ENCODE measurements at regions not wholly inside any gene's neighbourhood (a gene's known extent, or its start where the extent isn't known, plus 50 kb on each side); places are given as distances from the start of the nearest gene placed in this dataset.

DNA sequence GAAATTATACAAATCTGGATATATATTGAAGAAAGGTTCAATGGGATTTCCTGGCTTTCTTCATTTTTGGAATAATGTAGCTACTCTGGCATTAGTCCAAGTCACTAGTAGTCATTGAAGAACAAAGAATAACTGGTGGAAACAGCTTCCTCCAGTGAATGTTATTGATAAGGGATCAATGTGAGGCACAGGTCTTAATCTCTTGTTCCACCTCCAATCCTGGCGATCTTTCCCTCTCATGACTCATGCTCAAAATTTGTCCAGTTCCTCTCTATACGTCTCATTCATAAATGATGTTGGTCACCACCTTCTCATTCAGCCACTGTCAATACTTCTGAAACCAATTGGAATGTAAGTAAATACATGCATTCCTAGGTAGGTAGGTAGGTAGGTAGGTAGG, 185.0 kb upstream of the BMP2 start:
- no peak for DNase-seq (ENCODE audit: low spot score)
- no peaks in the 10 kb centered on the region for H3K36me3 Mint-ChIP-seq
- ChIA-PET CTCF (interaction anchor here (0.6 to 1.8 kb wide), 29 partner anchors 10 to 690 kb away, joined by 3 to 14 read pairs (median 4); no protein-coding TSS in a partner anchor), POLR2A (no interaction called here)
- H3K9me3 Mint-ChIP-seq = no peaks in the 10 kb centered on the region
- H3K4me3 Mint-ChIP-seq = no peak overlapping the region
- H3K27ac Mint-ChIP-seq = no peak overlapping the region
- no peak for ATAC-seq
- H3K4me1 Mint-ChIP-seq = peaks cover 7% of the 10 kb centered on the region; the same call in 1 of the 2 replicates
- H3K27me3 Mint-ChIP-seq (ENCODE audit: low read depth) = no peaks in the 10 kb centered on the region
- TF ChIP-seq, protein P1, sequence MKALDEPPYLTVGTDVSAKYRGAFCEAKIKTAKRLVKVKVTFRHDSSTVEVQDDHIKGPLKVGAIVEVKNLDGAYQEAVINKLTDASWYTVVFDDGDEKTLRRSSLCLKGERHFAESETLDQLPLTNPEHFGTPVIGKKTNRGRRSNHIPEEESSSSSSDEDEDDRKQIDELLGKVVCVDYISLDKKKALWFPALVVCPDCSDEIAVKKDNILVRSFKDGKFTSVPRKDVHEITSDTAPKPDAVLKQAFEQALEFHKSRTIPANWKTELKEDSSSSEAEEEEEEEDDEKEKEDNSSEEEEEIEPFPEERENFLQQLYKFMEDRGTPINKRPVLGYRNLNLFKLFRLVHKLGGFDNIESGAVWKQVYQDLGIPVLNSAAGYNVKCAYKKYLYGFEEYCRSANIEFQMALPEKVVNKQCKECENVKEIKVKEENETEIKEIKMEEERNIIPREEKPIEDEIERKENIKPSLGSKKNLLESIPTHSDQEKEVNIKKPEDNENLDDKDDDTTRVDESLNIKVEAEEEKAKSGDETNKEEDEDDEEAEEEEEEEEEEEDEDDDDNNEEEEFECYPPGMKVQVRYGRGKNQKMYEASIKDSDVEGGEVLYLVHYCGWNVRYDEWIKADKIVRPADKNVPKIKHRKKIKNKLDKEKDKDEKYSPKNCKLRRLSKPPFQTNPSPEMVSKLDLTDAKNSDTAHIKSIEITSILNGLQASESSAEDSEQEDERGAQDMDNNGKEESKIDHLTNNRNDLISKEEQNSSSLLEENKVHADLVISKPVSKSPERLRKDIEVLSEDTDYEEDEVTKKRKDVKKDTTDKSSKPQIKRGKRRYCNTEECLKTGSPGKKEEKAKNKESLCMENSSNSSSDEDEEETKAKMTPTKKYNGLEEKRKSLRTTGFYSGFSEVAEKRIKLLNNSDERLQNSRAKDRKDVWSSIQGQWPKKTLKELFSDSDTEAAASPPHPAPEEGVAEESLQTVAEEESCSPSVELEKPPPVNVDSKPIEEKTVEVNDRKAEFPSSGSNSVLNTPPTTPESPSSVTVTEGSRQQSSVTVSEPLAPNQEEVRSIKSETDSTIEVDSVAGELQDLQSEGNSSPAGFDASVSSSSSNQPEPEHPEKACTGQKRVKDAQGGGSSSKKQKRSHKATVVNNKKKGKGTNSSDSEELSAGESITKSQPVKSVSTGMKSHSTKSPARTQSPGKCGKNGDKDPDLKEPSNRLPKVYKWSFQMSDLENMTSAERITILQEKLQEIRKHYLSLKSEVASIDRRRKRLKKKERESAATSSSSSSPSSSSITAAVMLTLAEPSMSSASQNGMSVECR (CRISPR knock-in tag; IDR thresholded peaks at IDR 0.05; ENCODE audit: borderline replicate concordance) = no peak
- TF ChIP-seq, protein P2, sequence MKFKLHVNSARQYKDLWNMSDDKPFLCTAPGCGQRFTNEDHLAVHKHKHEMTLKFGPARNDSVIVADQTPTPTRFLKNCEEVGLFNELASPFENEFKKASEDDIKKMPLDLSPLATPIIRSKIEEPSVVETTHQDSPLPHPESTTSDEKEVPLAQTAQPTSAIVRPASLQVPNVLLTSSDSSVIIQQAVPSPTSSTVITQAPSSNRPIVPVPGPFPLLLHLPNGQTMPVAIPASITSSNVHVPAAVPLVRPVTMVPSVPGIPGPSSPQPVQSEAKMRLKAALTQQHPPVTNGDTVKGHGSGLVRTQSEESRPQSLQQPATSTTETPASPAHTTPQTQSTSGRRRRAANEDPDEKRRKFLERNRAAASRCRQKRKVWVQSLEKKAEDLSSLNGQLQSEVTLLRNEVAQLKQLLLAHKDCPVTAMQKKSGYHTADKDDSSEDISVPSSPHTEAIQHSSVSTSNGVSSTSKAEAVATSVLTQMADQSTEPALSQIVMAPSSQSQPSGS (CRISPR knock-in tag; IDR thresholded peaks at IDR 0.05; ENCODE audit: borderline replicate concordance, low read depth) = no peak
- TF ChIP-seq HMGA2 (CRISPR knock-in tag; IDR thresholded peaks at IDR 0.05) (no peak), ZNF138 (CRISPR knock-in tag; conservative IDR thresholded peaks at IDR 0.05) (no peak), NR1H2 (CRISPR knock-in tag; IDR thresholded peaks at IDR 0.05) (no peak), GRHL2 (CRISPR knock-in tag; IDR thresholded peaks at IDR 0.05; ENCODE audit: insufficient replicate concordance, severe bottlenecking) (no peak), ZNF232 (CRISPR knock-in tag; IDR thresholded peaks at IDR 0.05) (no peak), CBFB (CRISPR knock-in tag; IDR thresholded peaks at IDR 0.05; ENCODE audit: low read depth) (no peak)
- TF ChIP-seq, protein P3, sequence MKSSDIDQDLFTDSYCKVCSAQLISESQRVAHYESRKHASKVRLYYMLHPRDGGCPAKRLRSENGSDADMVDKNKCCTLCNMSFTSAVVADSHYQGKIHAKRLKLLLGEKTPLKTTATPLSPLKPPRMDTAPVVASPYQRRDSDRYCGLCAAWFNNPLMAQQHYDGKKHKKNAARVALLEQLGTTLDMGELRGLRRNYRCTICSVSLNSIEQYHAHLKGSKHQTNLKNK (CRISPR knock-in tag; IDR thresholded peaks at IDR 0.05) = no peak
- TF ChIP-seq, protein P4, sequence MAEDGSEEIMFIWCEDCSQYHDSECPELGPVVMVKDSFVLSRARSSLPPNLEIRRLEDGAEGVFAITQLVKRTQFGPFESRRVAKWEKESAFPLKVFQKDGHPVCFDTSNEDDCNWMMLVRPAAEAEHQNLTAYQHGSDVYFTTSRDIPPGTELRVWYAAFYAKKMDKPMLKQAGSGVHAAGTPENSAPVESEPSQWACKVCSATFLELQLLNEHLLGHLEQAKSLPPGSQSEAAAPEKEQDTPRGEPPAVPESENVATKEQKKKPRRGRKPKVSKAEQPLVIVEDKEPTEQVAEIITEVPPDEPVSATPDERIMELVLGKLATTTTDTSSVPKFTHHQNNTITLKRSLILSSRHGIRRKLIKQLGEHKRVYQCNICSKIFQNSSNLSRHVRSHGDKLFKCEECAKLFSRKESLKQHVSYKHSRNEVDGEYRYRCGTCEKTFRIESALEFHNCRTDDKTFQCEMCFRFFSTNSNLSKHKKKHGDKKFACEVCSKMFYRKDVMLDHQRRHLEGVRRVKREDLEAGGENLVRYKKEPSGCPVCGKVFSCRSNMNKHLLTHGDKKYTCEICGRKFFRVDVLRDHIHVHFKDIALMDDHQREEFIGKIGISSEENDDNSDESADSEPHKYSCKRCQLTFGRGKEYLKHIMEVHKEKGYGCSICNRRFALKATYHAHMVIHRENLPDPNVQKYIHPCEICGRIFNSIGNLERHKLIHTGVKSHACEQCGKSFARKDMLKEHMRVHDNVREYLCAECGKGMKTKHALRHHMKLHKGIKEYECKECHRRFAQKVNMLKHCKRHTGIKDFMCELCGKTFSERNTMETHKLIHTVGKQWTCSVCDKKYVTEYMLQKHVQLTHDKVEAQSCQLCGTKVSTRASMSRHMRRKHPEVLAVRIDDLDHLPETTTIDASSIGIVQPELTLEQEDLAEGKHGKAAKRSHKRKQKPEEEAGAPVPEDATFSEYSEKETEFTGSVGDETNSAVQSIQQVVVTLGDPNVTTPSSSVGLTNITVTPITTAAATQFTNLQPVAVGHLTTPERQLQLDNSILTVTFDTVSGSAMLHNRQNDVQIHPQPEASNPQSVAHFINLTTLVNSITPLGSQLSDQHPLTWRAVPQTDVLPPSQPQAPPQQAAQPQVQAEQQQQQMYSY (CRISPR knock-in tag; IDR thresholded peaks at IDR 0.05) = no peak
- TF ChIP-seq, protein P5, sequence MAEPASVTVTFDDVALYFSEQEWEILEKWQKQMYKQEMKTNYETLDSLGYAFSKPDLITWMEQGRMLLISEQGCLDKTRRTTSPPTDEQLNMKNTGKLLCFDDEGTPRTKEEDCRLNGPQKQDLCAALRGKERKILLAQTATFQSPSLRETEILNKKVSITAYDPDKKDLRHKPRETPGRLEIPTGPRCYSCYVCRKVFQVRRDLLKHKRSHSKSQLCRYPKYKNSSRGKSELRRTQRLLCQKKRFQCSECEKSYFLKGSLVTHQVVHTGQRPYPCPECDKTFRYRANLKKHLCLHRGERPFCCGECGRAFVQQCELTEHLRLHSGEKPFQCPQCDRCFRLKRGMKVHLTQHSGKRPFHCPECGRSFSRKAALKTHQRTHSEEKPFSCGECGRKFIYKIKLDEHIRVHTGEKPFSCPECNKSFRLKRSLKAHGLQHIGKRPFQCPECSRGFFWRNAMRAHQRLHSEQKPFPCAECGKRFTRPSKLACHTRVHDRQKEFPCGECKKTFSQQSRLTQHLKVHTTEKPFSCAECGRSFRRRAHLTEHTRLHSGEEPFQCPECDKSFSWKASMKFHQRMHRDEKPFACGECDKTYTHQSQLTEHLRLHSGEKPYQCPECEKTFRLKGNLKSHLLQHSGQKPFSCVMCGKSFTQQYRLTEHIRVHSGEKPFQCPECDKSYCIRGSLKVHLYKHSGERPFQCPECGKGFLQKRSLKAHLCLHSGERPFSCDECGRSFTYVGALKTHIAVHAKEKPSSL (CRISPR knock-in tag; conservative IDR thresholded peaks at IDR 0.05) = no peak
- TF ChIP-seq, protein P6, sequence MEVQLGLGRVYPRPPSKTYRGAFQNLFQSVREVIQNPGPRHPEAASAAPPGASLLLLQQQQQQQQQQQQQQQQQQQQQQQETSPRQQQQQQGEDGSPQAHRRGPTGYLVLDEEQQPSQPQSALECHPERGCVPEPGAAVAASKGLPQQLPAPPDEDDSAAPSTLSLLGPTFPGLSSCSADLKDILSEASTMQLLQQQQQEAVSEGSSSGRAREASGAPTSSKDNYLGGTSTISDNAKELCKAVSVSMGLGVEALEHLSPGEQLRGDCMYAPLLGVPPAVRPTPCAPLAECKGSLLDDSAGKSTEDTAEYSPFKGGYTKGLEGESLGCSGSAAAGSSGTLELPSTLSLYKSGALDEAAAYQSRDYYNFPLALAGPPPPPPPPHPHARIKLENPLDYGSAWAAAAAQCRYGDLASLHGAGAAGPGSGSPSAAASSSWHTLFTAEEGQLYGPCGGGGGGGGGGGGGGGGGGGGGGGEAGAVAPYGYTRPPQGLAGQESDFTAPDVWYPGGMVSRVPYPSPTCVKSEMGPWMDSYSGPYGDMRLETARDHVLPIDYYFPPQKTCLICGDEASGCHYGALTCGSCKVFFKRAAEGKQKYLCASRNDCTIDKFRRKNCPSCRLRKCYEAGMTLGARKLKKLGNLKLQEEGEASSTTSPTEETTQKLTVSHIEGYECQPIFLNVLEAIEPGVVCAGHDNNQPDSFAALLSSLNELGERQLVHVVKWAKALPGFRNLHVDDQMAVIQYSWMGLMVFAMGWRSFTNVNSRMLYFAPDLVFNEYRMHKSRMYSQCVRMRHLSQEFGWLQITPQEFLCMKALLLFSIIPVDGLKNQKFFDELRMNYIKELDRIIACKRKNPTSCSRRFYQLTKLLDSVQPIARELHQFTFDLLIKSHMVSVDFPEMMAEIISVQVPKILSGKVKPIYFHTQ (CRISPR knock-in tag; IDR thresholded peaks at IDR 0.05) = no peak
- TF ChIP-seq, protein P7, sequence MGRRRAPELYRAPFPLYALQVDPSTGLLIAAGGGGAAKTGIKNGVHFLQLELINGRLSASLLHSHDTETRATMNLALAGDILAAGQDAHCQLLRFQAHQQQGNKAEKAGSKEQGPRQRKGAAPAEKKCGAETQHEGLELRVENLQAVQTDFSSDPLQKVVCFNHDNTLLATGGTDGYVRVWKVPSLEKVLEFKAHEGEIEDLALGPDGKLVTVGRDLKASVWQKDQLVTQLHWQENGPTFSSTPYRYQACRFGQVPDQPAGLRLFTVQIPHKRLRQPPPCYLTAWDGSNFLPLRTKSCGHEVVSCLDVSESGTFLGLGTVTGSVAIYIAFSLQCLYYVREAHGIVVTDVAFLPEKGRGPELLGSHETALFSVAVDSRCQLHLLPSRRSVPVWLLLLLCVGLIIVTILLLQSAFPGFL (CRISPR knock-in tag; IDR thresholded peaks at IDR 0.05; ENCODE audit: borderline replicate concordance) = no peak
- TF ChIP-seq, protein P8, sequence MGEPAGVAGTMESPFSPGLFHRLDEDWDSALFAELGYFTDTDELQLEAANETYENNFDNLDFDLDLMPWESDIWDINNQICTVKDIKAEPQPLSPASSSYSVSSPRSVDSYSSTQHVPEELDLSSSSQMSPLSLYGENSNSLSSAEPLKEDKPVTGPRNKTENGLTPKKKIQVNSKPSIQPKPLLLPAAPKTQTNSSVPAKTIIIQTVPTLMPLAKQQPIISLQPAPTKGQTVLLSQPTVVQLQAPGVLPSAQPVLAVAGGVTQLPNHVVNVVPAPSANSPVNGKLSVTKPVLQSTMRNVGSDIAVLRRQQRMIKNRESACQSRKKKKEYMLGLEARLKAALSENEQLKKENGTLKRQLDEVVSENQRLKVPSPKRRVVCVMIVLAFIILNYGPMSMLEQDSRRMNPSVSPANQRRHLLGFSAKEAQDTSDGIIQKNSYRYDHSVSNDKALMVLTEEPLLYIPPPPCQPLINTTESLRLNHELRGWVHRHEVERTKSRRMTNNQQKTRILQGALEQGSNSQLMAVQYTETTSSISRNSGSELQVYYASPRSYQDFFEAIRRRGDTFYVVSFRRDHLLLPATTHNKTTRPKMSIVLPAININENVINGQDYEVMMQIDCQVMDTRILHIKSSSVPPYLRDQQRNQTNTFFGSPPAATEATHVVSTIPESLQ (CRISPR knock-in tag; IDR thresholded peaks at IDR 0.05) = no peak
- TF ChIP-seq, protein P9, sequence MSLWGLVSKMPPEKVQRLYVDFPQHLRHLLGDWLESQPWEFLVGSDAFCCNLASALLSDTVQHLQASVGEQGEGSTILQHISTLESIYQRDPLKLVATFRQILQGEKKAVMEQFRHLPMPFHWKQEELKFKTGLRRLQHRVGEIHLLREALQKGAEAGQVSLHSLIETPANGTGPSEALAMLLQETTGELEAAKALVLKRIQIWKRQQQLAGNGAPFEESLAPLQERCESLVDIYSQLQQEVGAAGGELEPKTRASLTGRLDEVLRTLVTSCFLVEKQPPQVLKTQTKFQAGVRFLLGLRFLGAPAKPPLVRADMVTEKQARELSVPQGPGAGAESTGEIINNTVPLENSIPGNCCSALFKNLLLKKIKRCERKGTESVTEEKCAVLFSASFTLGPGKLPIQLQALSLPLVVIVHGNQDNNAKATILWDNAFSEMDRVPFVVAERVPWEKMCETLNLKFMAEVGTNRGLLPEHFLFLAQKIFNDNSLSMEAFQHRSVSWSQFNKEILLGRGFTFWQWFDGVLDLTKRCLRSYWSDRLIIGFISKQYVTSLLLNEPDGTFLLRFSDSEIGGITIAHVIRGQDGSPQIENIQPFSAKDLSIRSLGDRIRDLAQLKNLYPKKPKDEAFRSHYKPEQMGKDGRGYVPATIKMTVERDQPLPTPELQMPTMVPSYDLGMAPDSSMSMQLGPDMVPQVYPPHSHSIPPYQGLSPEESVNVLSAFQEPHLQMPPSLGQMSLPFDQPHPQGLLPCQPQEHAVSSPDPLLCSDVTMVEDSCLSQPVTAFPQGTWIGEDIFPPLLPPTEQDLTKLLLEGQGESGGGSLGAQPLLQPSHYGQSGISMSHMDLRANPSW (CRISPR knock-in tag; conservative IDR thresholded peaks at IDR 0.05; ENCODE audit: low read depth) = no peak
